H9 (cell line): ENCODE measurements at regions not wholly inside any gene's neighbourhood (a gene's known extent, or its start where the extent isn't known, plus 50 kb on each side); places are given as distances from the start of the nearest gene placed in this dataset.

Experiments used
- DNase-seq: peaks from one replicate; pipeline ENCODE4 v3.0.0-alpha.2; 2017
- H2AFZ ChIP-seq: one replicate; pipeline ENCODE4 v1.6.1; 2013; ENCODE audit warnings: mild to moderate bottlenecking, low read length, control low read depth, moderate library complexity
- H2AK5ac ChIP-seq: 2 replicates; pipeline ENCODE4 v1.6.1; 2013; ENCODE audit warnings: low read length, control low read depth, mixed read lengths; ENCODE audit not compliant: insufficient read length
- H2BK120ac ChIP-seq: one replicate; pipeline ENCODE4 v1.6.1; 2013; ENCODE audit warnings: low read depth, mild to moderate bottlenecking, low read length, control low read depth, inconsistent platforms; ENCODE audit not compliant: poor library complexity, severe bottlenecking
- H2BK12ac ChIP-seq: 2 replicates; pipeline ENCODE4 v1.6.1; 2013; ENCODE audit warnings: low read length, control low read depth, mixed read lengths, low read depth; ENCODE audit not compliant: insufficient read length
- H2BK15ac ChIP-seq: 2 replicates; pipeline ENCODE4 v1.6.1; 2013; ENCODE audit warnings: low read depth, low read length, control low read depth
- H2BK20ac ChIP-seq: one replicate; pipeline ENCODE4 v1.6.1; 2013; ENCODE audit warnings: low read depth, mild to moderate bottlenecking, low read length, control low read depth, inconsistent platforms; ENCODE audit not compliant: poor library complexity, severe bottlenecking
- H2BK5ac ChIP-seq: 2 replicates; pipeline ENCODE4 v1.6.1; 2013; ENCODE audit warnings: low read length, control low read depth, mixed read lengths; ENCODE audit not compliant: insufficient read length
- H3K14ac ChIP-seq: 2 replicates; pipeline ENCODE4 v1.6.1; 2013; ENCODE audit warnings: low read length, control low read depth; ENCODE audit not compliant: insufficient read depth
- H3K18ac ChIP-seq: 2 replicates; pipeline ENCODE4 v1.6.1; 2013; ENCODE audit warnings: low read depth, mild to moderate bottlenecking, mixed read lengths, low read length, control low read depth; ENCODE audit not compliant: insufficient read length
- H3K23ac ChIP-seq: 2 replicates; pipeline ENCODE4 v1.6.1; 2013; ENCODE audit warnings: low read length, control low read depth, mixed read lengths, low read depth; ENCODE audit not compliant: insufficient read length
- H3K23me2 ChIP-seq: 2 replicates; pipeline ENCODE4 v1.6.1; 2013; ENCODE audit warnings: low read depth, mild to moderate bottlenecking, mixed read lengths, low read length, control low read depth; ENCODE audit not compliant: insufficient read length, poor library complexity, severe bottlenecking
- H3K27ac ChIP-seq: 2 replicates; pipeline ENCODE4 v1.5.1; 2013; ENCODE audit warnings: low read length, control low read depth, mixed read lengths, low read depth; ENCODE audit not compliant: insufficient read length
- H3K27me3 ChIP-seq: 2 replicates; pipeline ENCODE4 v1.6.1; 2013; ENCODE audit warnings: low read length, control low read depth, inconsistent platforms; ENCODE audit not compliant: insufficient read depth
- H3K4ac ChIP-seq: 2 replicates; pipeline ENCODE4 v1.6.1; 2013; ENCODE audit warnings: low read depth, mild to moderate bottlenecking, control low read depth, inconsistent platforms, low read length, moderate library complexity
- H3K4me1 ChIP-seq: 2 replicates; pipeline ENCODE4 v1.6.1; 2013; ENCODE audit warnings: low read length, control low read depth, inconsistent platforms; ENCODE audit not compliant: insufficient read depth
- H3K4me2 ChIP-seq: 2 replicates; pipeline ENCODE4 v1.6.1; 2013; ENCODE audit warnings: low read length, control low read depth, mixed read lengths; ENCODE audit not compliant: insufficient read length, insufficient read depth
- H3K56ac ChIP-seq: 2 replicates; pipeline ENCODE4 v1.6.1; 2013; ENCODE audit warnings: low read depth, mild to moderate bottlenecking, mixed read lengths, low read length, control low read depth; ENCODE audit not compliant: insufficient read length
- H3K79me1 ChIP-seq: 2 replicates; pipeline ENCODE4 v1.6.1; 2013; ENCODE audit warnings: low read depth, mild to moderate bottlenecking, moderate library complexity, low read length, control low read depth, inconsistent platforms; ENCODE audit not compliant: insufficient read depth, poor library complexity, severe bottlenecking
- H3K79me2 ChIP-seq: 2 replicates; pipeline ENCODE4 v1.6.1; 2013; ENCODE audit warnings: low read length, control low read depth, inconsistent platforms; ENCODE audit not compliant: insufficient read depth
- H3K9ac ChIP-seq: 2 replicates; pipeline ENCODE4 v1.6.1; 2013; ENCODE audit warnings: low read length, control low read depth, mixed read lengths; ENCODE audit not compliant: insufficient read length; ENCODE audit errors: extremely low read depth
- H3K9me3 ChIP-seq: one replicate; pipeline ENCODE4 v1.6.1; 2013; ENCODE audit warnings: low read depth, low read length, inconsistent platforms; ENCODE audit not compliant: control insufficient read depth
- H3T11ph ChIP-seq: one replicate; pipeline ENCODE4 v1.6.1; 2013; ENCODE audit warnings: mild to moderate bottlenecking, low read length, control low read depth, inconsistent platforms
- H4K20me1 ChIP-seq: one replicate; pipeline ENCODE4 v1.6.1; 2013; ENCODE audit not compliant: control insufficient read depth, insufficient read length, insufficient read depth
- H4K5ac ChIP-seq: 2 replicates; pipeline ENCODE4 v1.6.1; 2013; ENCODE audit warnings: low read depth, mild to moderate bottlenecking, mixed read lengths, low read length, control low read depth; ENCODE audit not compliant: insufficient read length
- H4K8ac ChIP-seq: replicated peaks from 2 replicates; pipeline ENCODE4 v1.6.1; 2013; ENCODE audit warnings: low read length, control low read depth, mixed read lengths, low read depth; ENCODE audit not compliant: insufficient read length
- H4K91ac ChIP-seq: 2 replicates; pipeline ENCODE4 v1.6.1; 2013; ENCODE audit warnings: low read depth, mild to moderate bottlenecking, moderate library complexity, mixed read lengths, low read length, control low read depth; ENCODE audit not compliant: insufficient read length
- H3K27ac Mint-ChIP-seq, 3 experiments: 2 replicates in 2 of 3; 3 replicates in 1 of 3; pipeline ENCODE4 v1.8.0; 2020 to 2021; ENCODE audit warnings: mixed read lengths in 3 of 3, mild to moderate bottlenecking in 1 of 3, moderate library complexity in 1 of 3
- H3K27me3 Mint-ChIP-seq: 2 replicates; pipeline ENCODE4 v1.8.0; 2021; ENCODE audit warnings: low read depth, mild to moderate bottlenecking, moderate library complexity, mixed read lengths
- H3K36me3 Mint-ChIP-seq, 3 experiments: 2 replicates in 2 of 3; 3 replicates in 1 of 3; pipeline ENCODE4 v1.8.0; 2020 to 2021; ENCODE audit warnings: low read depth in 3 of 3, mixed read lengths in 3 of 3; ENCODE audit not compliant: insufficient read depth in 1 of 3
- H3K4me1 Mint-ChIP-seq, 2 experiments: 2 replicates each; pipeline ENCODE4 v1.8.0; 2020; ENCODE audit warnings: mixed read lengths in 2 of 2
- H3K4me3 Mint-ChIP-seq, 2 experiments: 2 replicates in 1 of 2; 3 replicates in 1 of 2; pipeline ENCODE4 v1.8.0; 2020 to 2021; ENCODE audit warnings: mild to moderate bottlenecking in 2 of 2, mixed read lengths in 2 of 2, moderate library complexity in 1 of 2
- H3K9me3 Mint-ChIP-seq, 2 experiments: 2 replicates in 1 of 2; 3 replicates in 1 of 2; pipeline ENCODE4 v1.8.0; 2020; ENCODE audit warnings: mild to moderate bottlenecking in 2 of 2, mixed read lengths in 2 of 2, moderate library complexity in 1 of 2
- WGBS: extraction: QIAGEN DNeasy Blood & Tissue Kit; methylation state at CpG from one replicate; pipeline ENCODE4 v1.1.7; 2013; ENCODE audit warnings: missing lambda C conversion rate, low lambda C conversion rate, mixed read lengths; ENCODE audit not compliant: insufficient read length; ENCODE audit errors: extremely low coverage; 5-methylcytosine and 5-hydroxymethylcytosine counted together
- TF ChIP-seq, protein P1 (sequence below): fragments of 200-600 bp; sonication (generic); conservative IDR thresholded peaks from 3 replicates; pipeline ENCODE4 v1.8.0; 2021; ENCODE audit warnings: antibody characterized with exemption, mild to moderate bottlenecking

DNA sequence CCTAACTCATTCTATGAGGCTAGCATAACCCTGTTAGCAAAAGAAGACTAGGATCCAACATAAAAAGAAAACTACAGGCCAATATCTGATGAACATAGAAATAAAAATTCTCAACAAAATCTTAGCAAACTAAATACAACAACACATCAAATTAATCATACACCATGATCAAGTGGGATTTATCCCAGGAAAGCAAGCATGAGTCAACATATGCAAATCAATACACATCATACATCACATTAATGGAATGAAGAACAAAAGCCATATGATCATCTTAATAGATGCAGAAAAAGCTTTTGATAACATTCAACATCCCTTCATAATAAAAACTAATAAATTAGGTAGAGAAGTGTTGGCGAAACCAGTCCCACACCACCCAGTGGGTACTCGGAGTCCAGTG lies 136.1 kb upstream of the MME start:
- Histone ChIP-seq H2BK120ac (no peak overlapping the region), H3T11ph (no peak overlapping the region), H3K4me2 (no peak overlapping the region), H3K4ac (no peak overlapping the region), H3K18ac (no peak overlapping the region), H2BK20ac (no peak overlapping the region), H3K56ac (no peak overlapping the region), H4K91ac (no peak overlapping the region), H2BK12ac (no peak overlapping the region), H4K5ac (no peak overlapping the region), H3K27ac (no peak overlapping the region), H3K23me2 (no peaks in the 10 kb centered on the region), H3K9me3 (no peaks in the 10 kb centered on the region), H2AK5ac (no peak overlapping the region), H3K9ac (no peak overlapping the region), H2AFZ (no peak overlapping the region), H2BK5ac (no peak overlapping the region), H3K4me1 (no peaks in the 10 kb centered on the region), H3K23ac (no peak overlapping the region), H3K79me2 (no peaks in the 10 kb centered on the region), H4K20me1 (no peaks in the 10 kb centered on the region), H3K27me3 (no peaks in the 10 kb centered on the region), H4K8ac (no peak overlapping the region), H3K14ac (no peak overlapping the region), H3K79me1 (no peaks in the 10 kb centered on the region), H2BK15ac (no peak overlapping the region)
- H3K27me3 Mint-ChIP-seq, result no peaks in the 10 kb centered on the region
- DNase-seq, result no peak
- H3K36me3 Mint-ChIP-seq, result peaks cover 0 to 25% (median 0%) of the 10 kb centered on the region in 3 experiments; a peak in 5 of 7 replicates
- peaks cover 11 to 20% of the 10 kb centered on the region in 2 experiments; a peak in 4 of 5 replicates for H3K9me3 Mint-ChIP-seq
- WGBS, result no CpG with 5 or more reads among the region's 2 CpGs
- TF ChIP-seq, protein P1, sequence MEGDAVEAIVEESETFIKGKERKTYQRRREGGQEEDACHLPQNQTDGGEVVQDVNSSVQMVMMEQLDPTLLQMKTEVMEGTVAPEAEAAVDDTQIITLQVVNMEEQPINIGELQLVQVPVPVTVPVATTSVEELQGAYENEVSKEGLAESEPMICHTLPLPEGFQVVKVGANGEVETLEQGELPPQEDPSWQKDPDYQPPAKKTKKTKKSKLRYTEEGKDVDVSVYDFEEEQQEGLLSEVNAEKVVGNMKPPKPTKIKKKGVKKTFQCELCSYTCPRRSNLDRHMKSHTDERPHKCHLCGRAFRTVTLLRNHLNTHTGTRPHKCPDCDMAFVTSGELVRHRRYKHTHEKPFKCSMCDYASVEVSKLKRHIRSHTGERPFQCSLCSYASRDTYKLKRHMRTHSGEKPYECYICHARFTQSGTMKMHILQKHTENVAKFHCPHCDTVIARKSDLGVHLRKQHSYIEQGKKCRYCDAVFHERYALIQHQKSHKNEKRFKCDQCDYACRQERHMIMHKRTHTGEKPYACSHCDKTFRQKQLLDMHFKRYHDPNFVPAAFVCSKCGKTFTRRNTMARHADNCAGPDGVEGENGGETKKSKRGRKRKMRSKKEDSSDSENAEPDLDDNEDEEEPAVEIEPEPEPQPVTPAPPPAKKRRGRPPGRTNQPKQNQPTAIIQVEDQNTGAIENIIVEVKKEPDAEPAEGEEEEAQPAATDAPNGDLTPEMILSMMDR, result no peak
- H3K4me3 Mint-ChIP-seq, result no peak overlapping the region
- no peak overlapping the region for H3K27ac Mint-ChIP-seq
- no peaks in the 10 kb centered on the region for H3K4me1 Mint-ChIP-seq
